ENCODE measurements at regions not wholly inside any gene's neighbourhood (a gene's known extent, or its start where the extent isn't known, plus 50 kb on each side); places are given as distances from the start of the nearest gene placed in this dataset.

- H3K4me1 ChIP-seq (ENCODE audit: control insufficient read depth, insufficient read depth, low read length): no peaks in the 10 kb centered on the region
- no peaks in the 10 kb centered on the region for H3K9me3 ChIP-seq (ENCODE audit: control insufficient read depth, insufficient read depth, low read depth, low read length)
- H3K36me3 ChIP-seq (ENCODE audit: control insufficient read depth, insufficient read depth, low read length): no peaks in the 10 kb centered on the region
- no peak overlapping the region for H3K9ac ChIP-seq (ENCODE audit: low read length)
- no peak overlapping the region for H3K4me3 ChIP-seq (ENCODE audit: low read depth, low read length)
- H3K27ac ChIP-seq (ENCODE audit: low read depth, low read length): no peak overlapping the region
- H3K27me3 ChIP-seq (ENCODE audit: control insufficient read depth, insufficient read depth, low read length): no peaks in the 10 kb centered on the region
These were observed 212.1 kb upstream of the ZNF521 start for GRCh38 chr18:25563816-25564683.

GRCh38 chr18:25563346-25563745 is 211.4 kb upstream of the ZNF521 start:
- no peaks in the 10 kb centered on the region for H3K4me1 ChIP-seq (ENCODE audit: control insufficient read depth, insufficient read depth, low read length)
- H3K9ac ChIP-seq (ENCODE audit: low read length): no peak overlapping the region
- H3K4me3 ChIP-seq (ENCODE audit: low read depth, low read length): no peak overlapping the region
- H3K27ac ChIP-seq (ENCODE audit: low read depth, low read length): no peak overlapping the region
- H3K36me3 ChIP-seq (ENCODE audit: control insufficient read depth, insufficient read depth, low read length): no peaks in the 10 kb centered on the region
- H3K27me3 ChIP-seq (ENCODE audit: control insufficient read depth, insufficient read depth, low read length): no peaks in the 10 kb centered on the region
- no peaks in the 10 kb centered on the region for H3K9me3 ChIP-seq (ENCODE audit: control insufficient read depth, insufficient read depth, low read depth, low read length)

GRCh38 chr18:25561918-25562317 is 210.0 kb upstream of the ZNF521 start:
- Histone ChIP-seq H3K36me3 (ENCODE audit: control insufficient read depth, insufficient read depth, low read length) (no peaks in the 10 kb centered on the region), H3K27ac (ENCODE audit: low read depth, low read length) (no peak overlapping the region), H3K4me3 (ENCODE audit: low read depth, low read length) (no peak overlapping the region), H3K27me3 (ENCODE audit: control insufficient read depth, insufficient read depth, low read length) (no peaks in the 10 kb centered on the region), H3K9me3 (ENCODE audit: control insufficient read depth, insufficient read depth, low read depth, low read length) (no peaks in the 10 kb centered on the region), H3K4me1 (ENCODE audit: control insufficient read depth, insufficient read depth, low read length) (no peaks in the 10 kb centered on the region), H3K9ac (ENCODE audit: low read length) (no peak overlapping the region)

GRCh38 chr18:25560369-25560768 is 208.4 kb upstream of the ZNF521 start:
- Histone ChIP-seq H3K27ac (ENCODE audit: low read depth, low read length) (no peak overlapping the region), H3K4me3 (ENCODE audit: low read depth, low read length) (no peak overlapping the region), H3K9me3 (ENCODE audit: control insufficient read depth, insufficient read depth, low read depth, low read length) (no peaks in the 10 kb centered on the region), H3K4me1 (ENCODE audit: control insufficient read depth, insufficient read depth, low read length) (no peaks in the 10 kb centered on the region), H3K27me3 (ENCODE audit: control insufficient read depth, insufficient read depth, low read length) (no peaks in the 10 kb centered on the region), H3K9ac (ENCODE audit: low read length) (no peak overlapping the region), H3K36me3 (ENCODE audit: control insufficient read depth, insufficient read depth, low read length) (no peaks in the 10 kb centered on the region)

- Histone ChIP-seq H3K27ac (ENCODE audit: low read depth, low read length) (no peak overlapping the region), H3K9me3 (ENCODE audit: control insufficient read depth, insufficient read depth, low read depth, low read length) (no peaks in the 10 kb centered on the region), H3K27me3 (ENCODE audit: control insufficient read depth, insufficient read depth, low read length) (no peaks in the 10 kb centered on the region), H3K36me3 (ENCODE audit: control insufficient read depth, insufficient read depth, low read length) (no peaks in the 10 kb centered on the region), H3K4me1 (ENCODE audit: control insufficient read depth, insufficient read depth, low read length) (no peaks in the 10 kb centered on the region), H3K9ac (ENCODE audit: low read length) (no peak overlapping the region), H3K4me3 (ENCODE audit: low read depth, low read length) (no peak overlapping the region)
These were observed 205.0 kb upstream of the ZNF521 start for GRCh38 chr18:25557011-25557410.

- H3K4me1 ChIP-seq (ENCODE audit: control insufficient read depth, insufficient read depth, low read length): no peaks in the 10 kb centered on the region
These were observed 201.8 kb upstream of the ZNF521 start for GRCh38 chr18:25553631-25554263.

GRCh38 chr18:25544546-25545287 is 192.8 kb upstream of the ZNF521 start:
- 0 out of 2 replicates have a peak, but pooled peaks cover 4% of the 10 kb centered on the region for H3K9me3 ChIP-seq (ENCODE audit: control insufficient read depth, insufficient read depth, low read depth, low read length)
- no peak overlapping the region for H3K9ac ChIP-seq (ENCODE audit: low read length)
- H3K27me3 ChIP-seq (ENCODE audit: control insufficient read depth, insufficient read depth, low read length): no peaks in the 10 kb centered on the region
- no peaks in the 10 kb centered on the region for H3K4me1 ChIP-seq (ENCODE audit: control insufficient read depth, insufficient read depth, low read length)
- H3K4me3 ChIP-seq (ENCODE audit: low read depth, low read length): no peak overlapping the region
- H3K36me3 ChIP-seq (ENCODE audit: control insufficient read depth, insufficient read depth, low read length): no peaks in the 10 kb centered on the region
- H3K27ac ChIP-seq (ENCODE audit: low read depth, low read length): no peak overlapping the region

More at GRCh38 chr18:25553631-25554263, 201.8 kb upstream of the ZNF521 start:
- no peaks in the 10 kb centered on the region for H3K27me3 ChIP-seq (ENCODE audit: control insufficient read depth, insufficient read depth, low read length)
- no peak overlapping the region for H3K9ac ChIP-seq (ENCODE audit: low read length)
- no peak overlapping the region for H3K27ac ChIP-seq (ENCODE audit: low read depth, low read length)
- no peaks in the 10 kb centered on the region for H3K9me3 ChIP-seq (ENCODE audit: control insufficient read depth, insufficient read depth, low read depth, low read length)
- H3K36me3 ChIP-seq (ENCODE audit: control insufficient read depth, insufficient read depth, low read length): no peaks in the 10 kb centered on the region
- no peak overlapping the region for H3K4me3 ChIP-seq (ENCODE audit: low read depth, low read length)

GRCh38 chr18:25538175-25538922 is 186.4 kb upstream of the ZNF521 start:
- Histone ChIP-seq H3K4me3 (ENCODE audit: low read depth, low read length) (no peak overlapping the region), H3K9me3 (ENCODE audit: control insufficient read depth, insufficient read depth, low read depth, low read length) (peaks cover 8% of the 10 kb centered on the region), H3K9ac (ENCODE audit: low read length) (no peak overlapping the region), H3K27me3 (ENCODE audit: control insufficient read depth, insufficient read depth, low read length) (no peaks in the 10 kb centered on the region), H3K36me3 (ENCODE audit: control insufficient read depth, insufficient read depth, low read length) (no peaks in the 10 kb centered on the region), H3K4me1 (ENCODE audit: control insufficient read depth, insufficient read depth, low read length) (no peaks in the 10 kb centered on the region), H3K27ac (ENCODE audit: low read depth, low read length) (no peak overlapping the region)

GRCh38 chr18:25535495-25535894 is 183.5 kb upstream of the ZNF521 start:
- Histone ChIP-seq H3K4me1 (ENCODE audit: control insufficient read depth, insufficient read depth, low read length) (no peaks in the 10 kb centered on the region), H3K27ac (ENCODE audit: low read depth, low read length) (no peak overlapping the region), H3K36me3 (ENCODE audit: control insufficient read depth, insufficient read depth, low read length) (no peaks in the 10 kb centered on the region)

GRCh38 chr18:25534401-25534800 is 182.4 kb upstream of the ZNF521 start:
- Histone ChIP-seq H3K36me3 (ENCODE audit: control insufficient read depth, insufficient read depth, low read length) (no peaks in the 10 kb centered on the region), H3K4me3 (ENCODE audit: low read depth, low read length) (no peak overlapping the region), H3K4me1 (ENCODE audit: control insufficient read depth, insufficient read depth, low read length) (no peaks in the 10 kb centered on the region), H3K27ac (ENCODE audit: low read depth, low read length) (no peak overlapping the region), H3K9me3 (ENCODE audit: control insufficient read depth, insufficient read depth, low read depth, low read length) (peaks cover 23% of the 10 kb centered on the region), H3K27me3 (ENCODE audit: control insufficient read depth, insufficient read depth, low read length) (no peaks in the 10 kb centered on the region), H3K9ac (ENCODE audit: low read length) (no peak overlapping the region)

More at GRCh38 chr18:25535495-25535894, 183.5 kb upstream of the ZNF521 start:
- H3K9me3 ChIP-seq (ENCODE audit: control insufficient read depth, insufficient read depth, low read depth, low read length): peaks cover 23% of the 10 kb centered on the region
- no peaks in the 10 kb centered on the region for H3K27me3 ChIP-seq (ENCODE audit: control insufficient read depth, insufficient read depth, low read length)
- no peak overlapping the region for H3K9ac ChIP-seq (ENCODE audit: low read length)
- H3K4me3 ChIP-seq (ENCODE audit: low read depth, low read length): no peak overlapping the region

All from HUES6 (cell line).